ENCODE measurements at regions not wholly inside any gene's neighbourhood (a gene's known extent, or its start where the extent isn't known, plus 50 kb on each side); places are given as distances from the start of the nearest gene placed in this dataset.
A peak's percentile ranks its signal among the peaks of the same experiment; 100 is the strongest.

- no peak for DNase-seq (ENCODE audit: low read depth in 1 of 2, low spot score in 1 of 2)
Observed at GRCh38 chr12:65546528-65546927, 268.0 kb downstream of the MSRB3 start.

DNA sequence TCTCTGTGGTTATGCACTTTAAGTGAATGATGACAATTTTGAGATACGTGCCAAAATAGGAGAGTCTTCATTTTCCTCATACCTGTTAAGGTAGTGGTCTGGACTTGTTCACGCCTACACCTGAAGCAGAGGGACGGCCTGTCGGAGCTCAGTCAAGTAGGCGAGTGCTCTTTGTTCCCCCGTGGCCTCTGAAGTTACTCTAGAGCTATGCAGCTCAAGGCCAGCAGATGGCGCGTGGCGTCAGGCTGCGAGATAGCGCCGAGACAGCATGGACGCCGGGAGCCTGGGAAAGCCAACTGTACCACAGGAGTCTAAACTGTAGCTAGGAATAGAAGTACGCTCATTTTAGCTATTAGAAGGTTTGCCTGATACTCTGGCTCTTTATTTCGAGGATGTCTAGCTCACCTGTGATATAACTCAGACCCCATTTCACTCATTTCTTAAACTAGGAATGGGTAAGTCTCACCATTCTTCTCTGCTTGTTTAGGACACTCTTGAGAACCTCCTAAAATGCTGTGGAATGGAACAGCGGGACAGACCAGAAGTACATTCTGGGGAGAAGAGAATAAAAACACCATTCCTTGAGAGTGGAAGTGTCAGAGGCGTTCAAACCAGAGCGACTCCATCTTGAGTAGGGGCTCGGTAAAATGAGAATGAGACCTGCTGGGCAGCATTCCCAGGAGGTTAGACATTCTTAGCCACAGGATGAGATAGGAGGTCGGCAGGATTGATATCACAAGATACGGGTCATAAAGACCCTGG, 267.4 kb upstream of the HMGA2 start:
- peak; percentile 20 to 24 for DNase-seq (ENCODE audit: low read depth in 1 of 2, low spot score in 1 of 2)

GRCh38 chr12:65557438-65558181, 266.7 kb upstream of the HMGA2 start:
- no peak for DNase-seq (ENCODE audit: low read depth in 1 of 2, low spot score in 1 of 2)

GRCh38 chr12:65560286-65560685, 264.0 kb upstream of the HMGA2 start:
- DNase-seq (ENCODE audit: low read depth in 1 of 2, low spot score in 1 of 2), result no peak

- DNase-seq (ENCODE audit: low read depth in 1 of 2, low spot score in 1 of 2), result no peak
Observed at GRCh38 chr12:65561798-65562382, 262.4 kb upstream of the HMGA2 start.

DNA sequence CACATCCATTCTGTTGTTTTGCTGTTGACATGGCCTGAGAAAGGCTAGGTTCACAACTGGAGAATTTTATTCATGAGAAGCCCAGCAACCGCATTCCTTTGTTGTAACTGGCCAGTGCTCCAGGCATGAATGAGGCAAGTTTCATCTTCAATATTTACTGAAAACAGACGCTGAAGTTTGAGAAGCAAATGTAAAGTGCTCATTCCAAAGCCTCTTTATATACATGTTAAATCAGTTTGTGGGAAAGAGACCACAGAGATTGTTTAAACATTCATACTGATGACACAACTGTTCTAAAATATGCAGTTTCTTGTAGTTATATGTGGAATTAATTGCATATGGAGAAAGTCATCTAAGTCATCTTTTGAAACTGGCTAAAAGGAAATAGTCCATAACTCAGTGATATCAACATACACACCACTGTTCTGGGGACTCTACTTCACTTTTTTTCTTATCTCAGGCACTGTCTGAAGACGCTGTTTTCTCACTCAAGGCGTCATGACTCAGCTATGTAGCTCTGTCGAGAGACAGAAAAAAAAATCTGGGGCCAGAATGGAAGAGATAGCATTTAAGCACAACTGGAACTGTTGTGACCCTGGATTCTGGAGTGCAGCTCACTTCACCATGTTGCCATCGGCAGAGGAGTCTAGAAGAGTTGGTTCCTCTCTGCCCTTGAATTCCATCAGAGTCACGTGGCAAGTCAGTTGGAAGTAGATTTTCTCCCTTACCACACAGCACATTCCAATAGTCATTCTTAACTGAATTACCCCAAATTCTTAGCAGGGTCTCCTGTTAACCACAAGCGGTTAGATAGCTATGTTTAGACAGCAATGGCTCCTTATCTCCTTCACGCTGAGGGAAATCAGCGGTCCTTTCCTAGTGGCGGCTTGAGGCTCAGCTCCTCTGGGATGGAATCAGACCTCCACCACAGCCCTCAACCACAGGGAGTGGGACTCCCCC, 258.4 kb upstream of the HMGA2 start:
- DNase-seq (ENCODE audit: low read depth in 1 of 2, low spot score in 1 of 2), result no peak

GRCh38 chr12:65566751-65567150, 257.5 kb upstream of the HMGA2 start:
- DNase-seq (ENCODE audit: low read depth in 1 of 2, low spot score in 1 of 2), result no peak

- no peak for DNase-seq (ENCODE audit: low read depth in 1 of 2, low spot score in 1 of 2)
Observed at GRCh38 chr12:65567820-65568219, 256.5 kb upstream of the HMGA2 start.

GRCh38 chr12:65568517-65568916, 255.8 kb upstream of the HMGA2 start:
- DNase-seq (ENCODE audit: low read depth in 1 of 2, low spot score in 1 of 2), result no peak

DNA sequence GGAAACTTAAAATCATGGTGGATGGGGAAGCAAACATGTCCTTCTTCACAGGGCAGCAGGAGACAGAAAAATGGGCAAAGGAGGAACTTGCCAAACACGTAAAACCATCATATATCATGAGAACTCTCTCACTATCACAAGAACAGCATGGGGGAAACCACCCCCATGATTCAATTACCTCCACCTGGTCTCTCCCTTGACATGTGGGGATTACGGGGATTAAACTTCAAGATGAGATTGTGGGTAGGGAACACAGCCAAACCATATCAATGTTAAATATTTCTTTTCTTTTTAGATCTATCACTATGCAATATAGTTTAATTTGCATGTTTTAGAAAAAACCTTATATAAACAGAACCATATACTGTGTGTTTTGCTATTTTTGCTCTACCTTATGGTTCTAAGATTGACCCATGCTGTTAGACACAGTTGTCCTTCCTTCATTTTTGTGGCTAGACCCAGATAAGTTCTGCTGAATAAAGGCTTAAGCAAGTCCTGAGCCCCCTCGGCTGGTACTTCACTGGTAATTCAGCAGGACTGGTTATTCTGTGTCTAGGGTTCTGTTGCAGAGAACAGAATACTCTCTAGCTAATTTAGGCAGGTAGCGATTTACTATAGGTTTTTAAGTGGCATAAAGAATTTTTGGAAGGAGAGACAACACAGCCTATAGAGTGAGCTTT, 253.7 kb upstream of the HMGA2 start:
- DNase-seq (ENCODE audit: low read depth in 1 of 2, low spot score in 1 of 2), result no peak

DNA sequence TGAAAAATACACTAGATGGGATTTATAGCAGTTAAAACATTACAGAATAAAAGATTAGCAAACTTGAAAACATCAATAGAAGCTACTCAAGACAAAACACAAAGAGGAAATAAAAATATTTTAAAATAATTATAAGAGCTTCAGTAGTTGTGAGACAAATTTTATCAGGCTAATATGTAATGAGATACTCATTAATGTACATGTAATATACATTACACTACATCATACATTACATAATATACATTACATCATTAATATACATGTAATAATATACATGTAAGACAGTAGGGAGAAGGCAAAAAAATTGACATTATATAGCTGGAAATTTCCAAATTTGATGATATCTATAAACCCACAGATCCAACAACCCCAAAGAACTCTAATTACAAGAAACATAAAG, 249.4 kb upstream of the HMGA2 start:
- no peak for DNase-seq (ENCODE audit: low read depth in 1 of 2, low spot score in 1 of 2)

DNA sequence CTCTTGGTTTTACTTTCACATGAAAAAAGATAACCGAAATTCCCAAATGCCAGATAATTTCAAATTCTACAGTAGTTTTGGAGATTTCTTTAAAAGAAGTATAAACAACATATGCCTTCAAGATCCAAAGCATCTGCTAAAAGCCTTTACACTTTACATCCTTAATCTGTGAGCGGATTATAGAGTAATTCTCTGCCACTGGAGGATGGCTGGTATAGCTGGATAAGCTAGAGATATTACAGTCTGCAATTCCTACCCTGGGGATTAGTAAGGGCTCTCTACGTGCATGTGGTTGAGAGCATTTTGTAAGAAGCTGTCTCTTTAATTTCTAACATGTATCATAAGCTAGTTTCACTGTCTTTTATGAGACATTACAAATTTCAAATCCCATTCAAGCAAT, 240.3 kb upstream of the HMGA2 start:
- DNase-seq (ENCODE audit: low read depth in 1 of 2, low spot score in 1 of 2), result no peak

DNA sequence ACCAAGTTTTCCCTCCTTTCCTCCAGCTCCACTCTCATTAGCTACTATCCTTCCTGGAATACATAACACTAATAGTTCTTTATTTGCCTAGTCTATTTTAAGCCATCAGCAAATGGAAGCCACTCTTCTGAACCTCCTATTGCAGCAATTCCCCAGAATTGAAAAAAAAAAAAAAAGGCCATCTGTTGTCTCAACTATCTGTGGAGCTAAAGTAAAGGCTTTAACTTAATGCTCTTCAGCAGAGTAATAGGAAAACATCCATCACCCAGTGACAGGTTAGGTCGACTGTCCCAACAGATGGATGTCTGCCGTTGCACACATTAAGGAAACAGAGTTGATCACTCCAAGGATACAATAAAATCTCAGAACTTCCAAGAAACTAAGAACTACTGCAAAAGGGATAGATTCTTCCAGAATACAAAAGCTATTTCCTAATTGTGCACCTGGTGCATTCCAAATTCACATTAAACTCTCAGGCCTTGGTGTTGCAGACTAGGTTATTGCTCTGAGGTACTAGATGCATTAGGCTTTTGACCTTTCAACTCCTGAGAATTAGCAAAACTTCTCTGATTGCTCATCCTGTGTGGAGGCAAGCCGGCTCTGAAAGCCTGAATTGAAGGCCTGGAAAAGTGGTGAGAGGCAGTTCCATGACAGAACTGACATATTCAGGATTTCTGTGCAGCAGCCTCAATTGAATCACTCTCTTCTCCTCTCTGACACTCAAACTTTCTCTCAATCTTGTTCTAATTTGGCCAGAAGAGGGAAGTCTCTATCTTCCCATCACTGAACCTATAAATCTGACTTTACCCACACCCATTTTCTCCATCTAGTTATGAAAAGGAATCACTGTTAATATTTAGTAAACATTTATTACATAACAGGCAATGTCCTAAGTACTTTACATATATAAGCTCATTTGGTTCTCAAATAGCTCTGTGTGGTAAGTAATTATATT, 238.4 kb upstream of the HMGA2 start:
- no peak for DNase-seq (ENCODE audit: low read depth in 1 of 2, low spot score in 1 of 2)

DNA sequence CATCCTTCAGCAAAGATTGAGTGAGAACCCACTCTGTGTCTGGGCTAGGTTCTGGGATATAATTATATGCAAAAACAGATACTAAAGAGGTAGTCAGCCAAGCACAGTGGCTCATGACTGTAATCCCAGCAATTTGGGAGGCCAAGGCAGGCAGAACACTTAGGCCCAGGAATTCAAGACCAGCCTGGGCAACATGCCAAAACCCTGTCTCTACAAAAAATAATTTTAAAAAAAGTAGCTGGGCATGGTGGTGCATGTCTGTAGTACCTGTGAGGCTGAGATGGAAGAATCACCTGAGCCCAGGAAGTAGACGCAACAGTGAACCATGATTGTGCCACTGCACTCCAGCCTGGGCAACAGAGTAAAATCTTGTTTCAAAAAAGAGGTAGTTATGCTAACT, 237.5 kb upstream of the HMGA2 start:
- DNase-seq (ENCODE audit: low read depth in 1 of 2, low spot score in 1 of 2), result no peak

DNA sequence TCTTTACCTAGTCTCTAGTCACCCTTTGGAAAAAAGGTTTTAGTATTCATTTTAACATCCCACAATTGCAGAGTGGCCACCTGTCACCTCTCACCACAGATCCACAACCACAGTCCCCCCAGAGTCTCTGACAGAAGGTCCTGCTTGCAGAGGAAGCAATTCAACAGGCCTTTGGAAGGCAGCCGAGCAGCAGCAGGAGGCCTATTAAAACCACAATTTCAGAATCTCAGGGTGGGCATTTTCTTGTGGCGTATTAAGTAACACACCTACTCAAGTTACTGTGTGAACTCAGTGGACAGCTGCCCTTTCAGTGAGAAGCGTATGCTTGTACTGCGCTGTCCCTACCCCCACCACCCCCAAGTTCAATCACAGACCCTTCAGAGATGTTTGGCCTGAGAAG, 234.0 kb upstream of the HMGA2 start:
- no peak for DNase-seq (ENCODE audit: low read depth in 1 of 2, low spot score in 1 of 2)

GRCh38 chr12:65592416-65592815, 231.9 kb upstream of the HMGA2 start:
- no peak for DNase-seq (ENCODE audit: low read depth in 1 of 2, low spot score in 1 of 2)

- DNase-seq (ENCODE audit: low read depth in 1 of 2, low spot score in 1 of 2), result no peak
Observed at GRCh38 chr12:65593239-65593701, 231.0 kb upstream of the HMGA2 start.

DNA sequence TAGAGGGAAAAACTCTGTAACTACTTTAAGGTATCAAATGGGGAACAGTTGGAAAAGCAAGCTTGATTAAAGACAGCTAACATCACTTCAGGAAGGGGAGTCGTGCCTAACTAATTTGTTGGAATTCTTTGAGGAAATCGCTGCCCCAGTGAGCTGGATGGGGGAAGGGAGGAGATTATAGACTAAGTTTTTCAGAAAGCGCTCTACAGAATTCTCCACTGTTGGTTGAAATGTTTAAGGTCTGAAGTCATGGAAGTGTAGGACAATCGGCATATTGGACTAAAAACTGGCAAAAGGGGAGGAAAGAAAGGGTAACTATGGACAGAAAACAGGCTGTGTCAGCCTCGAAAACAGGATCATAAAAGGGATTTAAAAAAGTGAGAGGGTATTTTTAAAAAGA, 229.9 kb upstream of the HMGA2 start:
- DNase-seq (ENCODE audit: low read depth in 1 of 2, low spot score in 1 of 2), result no peak

GRCh38 chr12:65595016-65595560, 229.2 kb upstream of the HMGA2 start:
- no peak for DNase-seq (ENCODE audit: low read depth in 1 of 2, low spot score in 1 of 2)

Measured in activated T-helper 1 cell treated with anti-CD3 and anti-CD28 coated beads, Interleukin-2, amount 50 U/mL, for 16 hours (primary cell).